ENCODE measurements at regions not wholly inside any gene's neighbourhood (a gene's known extent, or its start where the extent isn't known, plus 50 kb on each side); places are given as distances from the start of the nearest gene placed in this dataset.

GRCh38 chr2:196334710-196335109, 163.3 kb upstream of the STK17B start:
- POLR2A ChIA-PET, result no interaction called here
- CTCF ChIA-PET, result interaction anchor here (0.9 to 2.9 kb wide), 4 partner anchors 25 to 119 kb away, joined by 3 to 7 read pairs (median 4); no protein-coding TSS in a partner anchor
- no peak for DNase-seq (ENCODE audit: extremely low spot score)
- no peak for TF ChIP-seq CTCF (IDR thresholded peaks at IDR 0.05; ENCODE audit: control extremely low read depth, extremely low read depth, low read depth, missing control alignments)

- CTCF ChIA-PET, result interaction anchor here (0.9 to 5.3 kb wide), 5 partner anchors 29 to 257 kb away, joined by 3 to 39 read pairs (median 7); no protein-coding TSS in a partner anchor
- DNase-seq (ENCODE audit: extremely low spot score), result no peak
- POLR2A ChIA-PET, result no interaction called here
- TF ChIP-seq CTCF (IDR thresholded peaks at IDR 0.05; ENCODE audit: control extremely low read depth, extremely low read depth, low read depth, missing control alignments), result no peak
Measured at GRCh38 chr2:196335221-196335634, 163.8 kb upstream of the STK17B start.

GRCh38 chr2:196336207-196336606, 164.8 kb upstream of the STK17B start:
- ChIA-PET POLR2A (no interaction called here), CTCF (interaction anchor here (1.0 to 5.3 kb wide), 16 partner anchors 8 to 267 kb away, joined by 3 to 50 read pairs (median 8); partner anchors contain the start of gene DNAH7)
- DNase-seq (ENCODE audit: extremely low spot score), result no peak
- TF ChIP-seq CTCF (IDR thresholded peaks at IDR 0.05; ENCODE audit: control extremely low read depth, extremely low read depth, low read depth, missing control alignments), result no peak

GRCh38 chr2:196336715-196337114, 165.3 kb upstream of the STK17B start:
- TF ChIP-seq CTCF (IDR thresholded peaks at IDR 0.05; ENCODE audit: control extremely low read depth, extremely low read depth, low read depth, missing control alignments), result no peak
- POLR2A ChIA-PET, result interaction anchor here (0.5 kb wide), 1 partner anchor 138 kb away, joined by 3 read pairs; no protein-coding TSS in a partner anchor
- CTCF ChIA-PET, result interaction anchor here (0.7 to 5.3 kb wide), 25 partner anchors 9 to 268 kb away, joined by 3 to 50 read pairs (median 5); partner anchors contain the start of gene DNAH7
- DNase-seq (ENCODE audit: extremely low spot score), result no peak

GRCh38 chr2:196337208-196337953, 166.0 kb upstream of the STK17B start:
- DNase-seq (ENCODE audit: extremely low spot score), result no peak
- ChIA-PET POLR2A (interaction anchor here (0.5 to 0.6 kb wide), 2 partner anchors 18 to 138 kb away, joined by 3 read pairs; no protein-coding TSS in a partner anchor), CTCF (interaction anchor here (0.7 to 5.3 kb wide), 30 partner anchors 8 to 269 kb away, joined by 3 to 50 read pairs (median 4); partner anchors contain the start of gene DNAH7)
- no peak for TF ChIP-seq CTCF (IDR thresholded peaks at IDR 0.05; ENCODE audit: control extremely low read depth, extremely low read depth, low read depth, missing control alignments)

- no peak for DNase-seq (ENCODE audit: extremely low spot score)
- ChIA-PET POLR2A (no interaction called here), CTCF (interaction anchor here (0.9 to 5.3 kb wide), 15 partner anchors 11 to 270 kb away, joined by 3 to 50 read pairs (median 7); partner anchors contain the start of gene DNAH7)
- TF ChIP-seq CTCF (IDR thresholded peaks at IDR 0.05; ENCODE audit: control extremely low read depth, extremely low read depth, low read depth, missing control alignments), result no peak
Measured at GRCh38 chr2:196338440-196338839, 167.1 kb upstream of the STK17B start.

All from GM10248 (cell line).